Muscle layer of colon (tissue), 2 donors: ENCODE measurements at regions not wholly inside any gene's neighbourhood (a gene's known extent, or its start where the extent isn't known, plus 50 kb on each side); places are given as distances from the start of the nearest gene placed in this dataset.

ENCODE experiments used
- H3K27ac ChIP-seq: one replicate; pipeline ENCODE4 v1.7.0; 2013; ENCODE audit warnings: low read depth, mild to moderate bottlenecking, low read length, moderate library complexity
- H3K27me3 ChIP-seq, 2 donors: one replicate each; pipeline ENCODE4 v1.7.0; 2013; ENCODE audit warnings: low read length in 2 of 2, mild to moderate bottlenecking in 2 of 2; ENCODE audit not compliant: insufficient read depth in 2 of 2, control insufficient read depth in 1 of 2
- H3K36me3 ChIP-seq: one replicate; pipeline ENCODE4 v1.7.0; 2013; ENCODE audit warnings: mild to moderate bottlenecking, low read length; ENCODE audit not compliant: insufficient read depth
- H3K4me1 ChIP-seq: one replicate; pipeline ENCODE4 v1.7.0; 2013; ENCODE audit warnings: mild to moderate bottlenecking, low read length; ENCODE audit not compliant: insufficient read depth
- H3K4me3 ChIP-seq, 2 donors: one replicate each; pipeline ENCODE4 v1.7.0; 2013; ENCODE audit warnings: low read length in 2 of 2, low read depth in 1 of 2, mild to moderate bottlenecking in 1 of 2, moderate library complexity in 1 of 2
- H3K9ac ChIP-seq: one replicate; pipeline ENCODE4 v1.7.0; 2013; ENCODE audit warnings: low read length
- H3K9me3 ChIP-seq: one replicate; pipeline ENCODE4 v1.7.0; 2013; ENCODE audit warnings: mild to moderate bottlenecking, low read length
- donor health status: abdominal sarcoma.
- donor health status: Adenocarcinoma of cecum.

GRCh38 chr18:2380101-2380500 lies 191.2 kb downstream of the METTL4 start:
- Histone ChIP-seq H3K4me1 (no peaks in the 10 kb centered on the region), H3K36me3 (no peaks in the 10 kb centered on the region), H3K4me3 (no peak overlapping the region), H3K27me3 (no peaks in the 10 kb centered on the region), H3K9me3 (no peaks in the 10 kb centered on the region), H3K9ac (no peak overlapping the region), H3K27ac (no peak overlapping the region)

GRCh38 chr18:2381539-2381938 lies 189.8 kb downstream of the METTL4 start:
- Histone ChIP-seq H3K9me3 (no peaks in the 10 kb centered on the region), H3K4me1 (no peaks in the 10 kb centered on the region), H3K27ac (no peak overlapping the region), H3K36me3 (no peaks in the 10 kb centered on the region), H3K27me3 (no peaks in the 10 kb centered on the region), H3K9ac (no peak overlapping the region), H3K4me3 (no peak overlapping the region)

GRCh38 chr18:2387588-2387987 lies 183.7 kb downstream of the METTL4 start:
- H3K27ac ChIP-seq, result no peak overlapping the region
- H3K4me1 ChIP-seq, result no peaks in the 10 kb centered on the region
- H3K4me3 ChIP-seq, result no peak overlapping the region
- no peaks in the 10 kb centered on the region for H3K9me3 ChIP-seq
- no peak overlapping the region for H3K9ac ChIP-seq
- no peaks in the 10 kb centered on the region for H3K36me3 ChIP-seq
- no peaks in the 10 kb centered on the region for H3K27me3 ChIP-seq

- Histone ChIP-seq H3K9ac (no peak overlapping the region), H3K27ac (no peak overlapping the region)
Observed at GRCh38 chr18:2390158-2390557, 181.1 kb downstream of the METTL4 start.

GRCh38 chr18:2391470-2391869 lies 179.8 kb downstream of the METTL4 start:
- Histone ChIP-seq H3K36me3 (no peaks in the 10 kb centered on the region), H3K27ac (no peak overlapping the region), H3K9me3 (no peaks in the 10 kb centered on the region), H3K4me1 (no peaks in the 10 kb centered on the region), H3K27me3 (no peaks in the 10 kb centered on the region), H3K4me3 (no peak overlapping the region), H3K9ac (no peak overlapping the region)

More at GRCh38 chr18:2390158-2390557, 181.1 kb downstream of the METTL4 start:
- Histone ChIP-seq H3K4me3 (no peak overlapping the region), H3K27me3 (no peaks in the 10 kb centered on the region), H3K9me3 (no peaks in the 10 kb centered on the region), H3K36me3 (no peaks in the 10 kb centered on the region), H3K4me1 (no peaks in the 10 kb centered on the region)

- Histone ChIP-seq H3K27me3 (no peaks in the 10 kb centered on the region), H3K9ac (no peak overlapping the region)
Observed at GRCh38 chr18:2392446-2392845, 178.9 kb downstream of the METTL4 start.

GRCh38 chr18:2394684-2395083 lies 176.6 kb downstream of the METTL4 start:
- H3K4me1 ChIP-seq, result no peaks in the 10 kb centered on the region
- H3K36me3 ChIP-seq, result no peaks in the 10 kb centered on the region
- H3K4me3 ChIP-seq, result no peak overlapping the region
- no peaks in the 10 kb centered on the region for H3K27me3 ChIP-seq
- no peaks in the 10 kb centered on the region for H3K9me3 ChIP-seq
- H3K9ac ChIP-seq, result no peak overlapping the region
- no peak overlapping the region for H3K27ac ChIP-seq

More at GRCh38 chr18:2392446-2392845, 178.9 kb downstream of the METTL4 start:
- Histone ChIP-seq H3K36me3 (no peaks in the 10 kb centered on the region), H3K4me1 (no peaks in the 10 kb centered on the region), H3K4me3 (no peak overlapping the region), H3K9me3 (no peaks in the 10 kb centered on the region), H3K27ac (no peak overlapping the region)

- Histone ChIP-seq H3K27ac (no peak overlapping the region), H3K4me3 (no peak overlapping the region), H3K9me3 (no peaks in the 10 kb centered on the region), H3K9ac (no peak overlapping the region), H3K36me3 (no peaks in the 10 kb centered on the region), H3K4me1 (no peaks in the 10 kb centered on the region), H3K27me3 (no peaks in the 10 kb centered on the region)
Observed at GRCh38 chr18:2395427-2396161, 175.7 kb downstream of the METTL4 start.

- no peaks in the 10 kb centered on the region for H3K36me3 ChIP-seq
- H3K4me1 ChIP-seq, result no peaks in the 10 kb centered on the region
- H3K9me3 ChIP-seq, result no peaks in the 10 kb centered on the region
- no peak overlapping the region for H3K9ac ChIP-seq
- no peak overlapping the region for H3K27ac ChIP-seq
- no peak overlapping the region for H3K4me3 ChIP-seq
- H3K27me3 ChIP-seq, result no peaks in the 10 kb centered on the region
Observed at GRCh38 chr18:2396162-2396505, 175.2 kb downstream of the METTL4 start.

- Histone ChIP-seq H3K36me3 (no peaks in the 10 kb centered on the region), H3K9me3 (no peaks in the 10 kb centered on the region), H3K27ac (no peak overlapping the region), H3K9ac (no peak overlapping the region), H3K27me3 (no peaks in the 10 kb centered on the region), H3K4me1 (no peaks in the 10 kb centered on the region), H3K4me3 (no peak overlapping the region)
Observed at GRCh38 chr18:2400701-2401196, 170.6 kb downstream of the METTL4 start.

GRCh38 chr18:2402084-2402483 lies 169.2 kb downstream of the METTL4 start:
- H3K36me3 ChIP-seq, result no peaks in the 10 kb centered on the region
- H3K4me3 ChIP-seq, result no peak overlapping the region
- H3K27ac ChIP-seq, result no peak overlapping the region
- no peak overlapping the region for H3K9ac ChIP-seq
- no peaks in the 10 kb centered on the region for H3K4me1 ChIP-seq
- no peaks in the 10 kb centered on the region for H3K27me3 ChIP-seq
- H3K9me3 ChIP-seq, result no peaks in the 10 kb centered on the region

- Histone ChIP-seq H3K36me3 (no peaks in the 10 kb centered on the region), H3K9me3 (no peaks in the 10 kb centered on the region), H3K9ac (no peak overlapping the region), H3K4me1 (no peaks in the 10 kb centered on the region), H3K27ac (no peak overlapping the region), H3K27me3 (no peaks in the 10 kb centered on the region), H3K4me3 (no peak overlapping the region)
Observed at GRCh38 chr18:2406544-2406943, 164.8 kb downstream of the METTL4 start.
